ENCODE measurements at regions not wholly inside any gene's neighbourhood (a gene's known extent, or its start where the extent isn't known, plus 50 kb on each side); places are given as distances from the start of the nearest gene placed in this dataset.

- Mint-ChIP-seq H3K4me1 (peaks cover 10 to 16% of the 10 kb centered on the region in 2 experiments), H3K27ac (no peak overlapping the region), H3K27me3 (ENCODE audit: low read depth) (peaks cover 8% of the 10 kb centered on the region), H3K36me3 (ENCODE audit: insufficient read depth in 1 of 3, low read depth in 3 of 3) (peaks cover 10 to 13% (median 11%) of the 10 kb centered on the region in 3 experiments; a peak in 6 of 7 replicates), H3K9me3 (peaks cover 21 to 22% of the 10 kb centered on the region in 2 experiments), H3K4me3 (no peak overlapping the region)
- WGBS (ENCODE audit: extremely low coverage, insufficient read length, low lambda C conversion rate): no CpG with 5 or more reads among the region's 5 CpGs
- no peaks in the 10 kb centered on the region for H3K79me2 ChIP-seq (ENCODE audit: insufficient read depth, low read length)
- H3K4me2 ChIP-seq (ENCODE audit: insufficient read depth, insufficient read length, low read length): no peak overlapping the region
- H3K4me1 ChIP-seq (ENCODE audit: insufficient read depth, low read length): no peaks in the 10 kb centered on the region; the same call in 1 of the 2 replicates
- H4K20me1 ChIP-seq (ENCODE audit: control insufficient read depth, insufficient read depth, insufficient read length): no peaks in the 10 kb centered on the region
- H3K23me2 ChIP-seq (ENCODE audit: insufficient read length, low read depth, low read length, poor library complexity, severe bottlenecking): no peaks in the 10 kb centered on the region
- DNase-seq: no peak
- H3K79me1 ChIP-seq (ENCODE audit: insufficient read depth, low read depth, low read length, poor library complexity, severe bottlenecking): no peaks in the 10 kb centered on the region
- H3K27me3 ChIP-seq (ENCODE audit: insufficient read depth, low read length): no peaks in the 10 kb centered on the region
- no peak overlapping the region for H3K9ac ChIP-seq (ENCODE audit: extremely low read depth, insufficient read length, low read length)
- no peak overlapping the region for H2BK12ac ChIP-seq (ENCODE audit: insufficient read length, low read depth, low read length)
- H2AK5ac ChIP-seq (ENCODE audit: insufficient read length, low read length): no peak overlapping the region
- no peak overlapping the region for H2BK20ac ChIP-seq (ENCODE audit: low read depth, low read length, poor library complexity, severe bottlenecking)
- no peak overlapping the region for H4K5ac ChIP-seq (ENCODE audit: insufficient read length, low read depth, low read length)
- no peak overlapping the region for H2BK5ac ChIP-seq (ENCODE audit: insufficient read length, low read length)
- no peak overlapping the region for H4K91ac ChIP-seq (ENCODE audit: insufficient read length, low read depth, low read length)
- no peak overlapping the region for H3K23ac ChIP-seq (ENCODE audit: insufficient read length, low read depth, low read length)
- no peak overlapping the region for H2AFZ ChIP-seq (ENCODE audit: low read length)
- H3K18ac ChIP-seq (ENCODE audit: insufficient read length, low read depth, low read length): no peak overlapping the region
- H3K4ac ChIP-seq (ENCODE audit: low read depth, low read length): no peak overlapping the region
- H2BK120ac ChIP-seq (ENCODE audit: low read depth, low read length, poor library complexity, severe bottlenecking): no peak overlapping the region
- no peaks in the 10 kb centered on the region for H3K9me3 ChIP-seq (ENCODE audit: control insufficient read depth, low read depth, low read length)
- no peak overlapping the region for H3T11ph ChIP-seq (ENCODE audit: low read length)
- H3K56ac ChIP-seq (ENCODE audit: insufficient read length, low read depth, low read length): no peak overlapping the region
- no peak overlapping the region for H3K27ac ChIP-seq (ENCODE audit: insufficient read length, low read depth, low read length)
- TF ChIP-seq, protein P1, sequence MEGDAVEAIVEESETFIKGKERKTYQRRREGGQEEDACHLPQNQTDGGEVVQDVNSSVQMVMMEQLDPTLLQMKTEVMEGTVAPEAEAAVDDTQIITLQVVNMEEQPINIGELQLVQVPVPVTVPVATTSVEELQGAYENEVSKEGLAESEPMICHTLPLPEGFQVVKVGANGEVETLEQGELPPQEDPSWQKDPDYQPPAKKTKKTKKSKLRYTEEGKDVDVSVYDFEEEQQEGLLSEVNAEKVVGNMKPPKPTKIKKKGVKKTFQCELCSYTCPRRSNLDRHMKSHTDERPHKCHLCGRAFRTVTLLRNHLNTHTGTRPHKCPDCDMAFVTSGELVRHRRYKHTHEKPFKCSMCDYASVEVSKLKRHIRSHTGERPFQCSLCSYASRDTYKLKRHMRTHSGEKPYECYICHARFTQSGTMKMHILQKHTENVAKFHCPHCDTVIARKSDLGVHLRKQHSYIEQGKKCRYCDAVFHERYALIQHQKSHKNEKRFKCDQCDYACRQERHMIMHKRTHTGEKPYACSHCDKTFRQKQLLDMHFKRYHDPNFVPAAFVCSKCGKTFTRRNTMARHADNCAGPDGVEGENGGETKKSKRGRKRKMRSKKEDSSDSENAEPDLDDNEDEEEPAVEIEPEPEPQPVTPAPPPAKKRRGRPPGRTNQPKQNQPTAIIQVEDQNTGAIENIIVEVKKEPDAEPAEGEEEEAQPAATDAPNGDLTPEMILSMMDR (conservative IDR thresholded peaks at IDR 0.05): no peak
- no peak overlapping the region for H2BK15ac ChIP-seq (ENCODE audit: low read depth, low read length)
- no peak overlapping the region for H3K14ac ChIP-seq (ENCODE audit: insufficient read depth, low read length)
- H4K8ac ChIP-seq (replicated peaks; ENCODE audit: insufficient read length, low read depth, low read length): no peak overlapping the region
Measured at GRCh38 chr10:130611239-130611638, 475.0 kb downstream of the GLRX3 start.

All from H9 (cell line).